Fibroblast of lung (primary cell): ENCODE measurements at regions not wholly inside any gene's neighbourhood (a gene's known extent, or its start where the extent isn't known, plus 50 kb on each side); places are given as distances from the start of the nearest gene placed in this dataset.

ENCODE experiments used
- DNase-seq, 2 donors: peaks; one replicate each; pipeline versions ENCODE4 v3.0.0 to v3.0.0-alpha.2; 2010; ENCODE audit warnings: low read depth in 2 of 2
- H2AFZ ChIP-seq: 2 replicates; pipeline ENCODE4 v1.5.1; 2012; ENCODE audit warnings: low read length, control low read depth, inconsistent platforms
- H3K27ac ChIP-seq: 2 replicates; pipeline ENCODE4 v1.5.1; 2011; ENCODE audit warnings: low read length, control low read depth; ENCODE audit not compliant: insufficient read depth
- H3K27me3 ChIP-seq: 2 replicates; pipeline ENCODE4 v1.5.1; 2011; ENCODE audit warnings: mild to moderate bottlenecking, low read length; ENCODE audit not compliant: control insufficient read depth, insufficient read depth
- H3K36me3 ChIP-seq: 2 replicates; pipeline ENCODE4 v1.5.1; 2011; ENCODE audit warnings: low read length; ENCODE audit not compliant: control insufficient read depth, insufficient read depth
- H3K4me1 ChIP-seq: 2 replicates; pipeline ENCODE4 v1.5.1; 2011; ENCODE audit warnings: low read length; ENCODE audit not compliant: control insufficient read depth, insufficient read depth; ENCODE audit errors: extremely low read depth
- H3K4me2 ChIP-seq: 2 replicates; pipeline ENCODE4 v1.5.1; 2011; ENCODE audit warnings: low read length, control low read depth; ENCODE audit not compliant: insufficient read depth; ENCODE audit errors: extremely low read depth
- H3K4me3 ChIP-seq, 4 experiments: fragments of 200-600 bp in 1 of 4; sonication (generic) in 1 of 4; replicated peaks in 1 of 4; 2 replicates each; pipeline ENCODE4 v1.5.1; 2011 to 2016; ENCODE audit warnings: low read length in 4 of 4, low read depth in 3 of 4, mild to moderate bottlenecking in 3 of 4, control low read depth in 2 of 4, inconsistent platforms in 1 of 4, mixed read lengths in 1 of 4; ENCODE audit not compliant: insufficient read depth in 1 of 4; ENCODE audit errors: control extremely low read depth in 1 of 4
- H3K79me2 ChIP-seq: 2 replicates; pipeline ENCODE4 v1.5.1; 2012; ENCODE audit warnings: mild to moderate bottlenecking, low read length, inconsistent platforms; ENCODE audit not compliant: control insufficient read depth, insufficient read depth
- H3K9ac ChIP-seq: 2 replicates; pipeline ENCODE4 v1.5.1; 2011; ENCODE audit warnings: mild to moderate bottlenecking, low read length, control low read depth; ENCODE audit not compliant: insufficient read depth
- H3K9me3 ChIP-seq: 2 replicates; pipeline ENCODE4 v1.5.1; 2012; ENCODE audit warnings: low read depth, low read length; ENCODE audit not compliant: control insufficient read depth, insufficient read depth
- H4K20me1 ChIP-seq: 2 replicates; pipeline ENCODE4 v1.5.1; 2011; ENCODE audit warnings: low read length; ENCODE audit not compliant: control insufficient read depth, insufficient read depth; ENCODE audit errors: extremely low read depth
- CTCF ChIP-seq, 2 donors: IDR thresholded peaks in 1 of 2; conservative IDR thresholded peaks in 1 of 2; 1 replicate in 1 of 2; 2 replicates in 1 of 2; pipeline ENCODE4 v1.5.1; 2011 to 2012; ENCODE audit warnings: low read length in 2 of 2, control low read depth in 1 of 2, inconsistent platforms in 1 of 2, low read depth in 1 of 2, mild to moderate bottlenecking in 1 of 2
- EZH2 ChIP-seq: IDR thresholded peaks from 2 replicates; pipeline ENCODE4 v1.5.1; 2012; ENCODE audit warnings: low read length, control low read depth, mild to moderate bottlenecking; ENCODE audit errors: missing control alignments

- Histone ChIP-seq H4K20me1 (no peaks in the 10 kb centered on the region), H3K4me2 (no peak overlapping the region), H3K79me2 (no peaks in the 10 kb centered on the region), H3K27me3 (no peaks in the 10 kb centered on the region), H3K36me3 (no peaks in the 10 kb centered on the region), H3K4me3 (no peak overlapping the region), H3K4me1 (no peaks in the 10 kb centered on the region), H3K27ac (no peak overlapping the region), H3K9ac (no peak overlapping the region), H3K9me3 (no peaks in the 10 kb centered on the region), H2AFZ (no peak overlapping the region)
- TF ChIP-seq EZH2 (no peak), CTCF (conservative IDR thresholded peaks at IDR 0.05 in 1 of 2, IDR thresholded peaks at IDR 0.05 in 1 of 2; ENCODE audit: low read depth in 1 of 2, low read length in 2 of 2) (no peak)
- DNase-seq = no peak
These were observed 91.1 kb upstream of the MGMT start for GRCh38 chr10:129375912-129376311.

DNA sequence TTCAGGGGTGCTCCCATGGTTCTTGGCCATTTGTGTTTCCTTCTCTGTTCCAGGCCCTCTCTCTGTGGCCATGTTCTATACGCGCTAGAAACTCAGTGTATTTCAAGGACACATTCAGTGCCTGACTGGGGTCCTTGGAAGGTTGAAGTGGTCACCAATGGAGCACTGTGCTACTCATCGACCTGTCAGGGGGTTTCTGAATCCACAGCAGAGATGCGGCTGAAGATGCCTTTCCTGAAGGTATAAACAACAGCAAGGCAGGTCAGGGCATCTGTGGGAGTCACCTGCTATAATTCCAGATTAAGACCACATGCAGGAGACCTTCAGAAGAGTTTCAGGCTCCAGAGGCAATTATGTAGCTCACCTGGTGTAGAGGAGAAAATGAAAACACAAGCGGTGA, 86.8 kb upstream of the MGMT start:
- Histone ChIP-seq H3K36me3 (no peaks in the 10 kb centered on the region), H3K27me3 (no peaks in the 10 kb centered on the region), H3K4me3 (no peak overlapping the region), H4K20me1 (no peaks in the 10 kb centered on the region), H3K9me3 (no peaks in the 10 kb centered on the region), H2AFZ (no peak overlapping the region), H3K4me2 (no peak overlapping the region), H3K9ac (no peak overlapping the region), H3K79me2 (no peaks in the 10 kb centered on the region), H3K4me1 (no peaks in the 10 kb centered on the region), H3K27ac (no peak overlapping the region)
- no peak for DNase-seq
- TF ChIP-seq EZH2 (no peak), CTCF (conservative IDR thresholded peaks at IDR 0.05 in 1 of 2, IDR thresholded peaks at IDR 0.05 in 1 of 2; ENCODE audit: low read depth in 1 of 2, low read length in 2 of 2) (no peak)

GRCh38 chr10:129381741-129382140, 85.3 kb upstream of the MGMT start:
- no peaks in the 10 kb centered on the region for H3K36me3 ChIP-seq
- no peak for TF ChIP-seq EZH2
- no peak for TF ChIP-seq CTCF (conservative IDR thresholded peaks at IDR 0.05 in 1 of 2, IDR thresholded peaks at IDR 0.05 in 1 of 2; ENCODE audit: low read depth in 1 of 2, low read length in 2 of 2)
- no peaks in the 10 kb centered on the region for H3K27me3 ChIP-seq
- H2AFZ ChIP-seq = no peak overlapping the region
- H3K27ac ChIP-seq = no peak overlapping the region
- H3K4me3 ChIP-seq = no peak overlapping the region
- H3K9ac ChIP-seq = no peak overlapping the region
- no peaks in the 10 kb centered on the region for H3K9me3 ChIP-seq
- no peaks in the 10 kb centered on the region for H3K79me2 ChIP-seq
- H3K4me1 ChIP-seq = no peaks in the 10 kb centered on the region
- no peak for DNase-seq
- H3K4me2 ChIP-seq = no peak overlapping the region
- no peaks in the 10 kb centered on the region for H4K20me1 ChIP-seq
